ENCODE measurements at regions not wholly inside any gene's neighbourhood (a gene's known extent, or its start where the extent isn't known, plus 50 kb on each side); places are given as distances from the start of the nearest gene placed in this dataset.
A peak's percentile ranks its signal among the peaks of the same experiment; 100 is the strongest.

- Mint-ChIP-seq H3K27me3 (no peaks in the 10 kb centered on the region), H3K27ac (peak overlapping the region in 1 of 6 donors; percentile 80), H3K36me3 (no peaks in the 10 kb centered on the region), H3K9me3 (peaks cover 0 to 3% (median 0%) of the 10 kb centered on the region in 7 donors), H3K4me3 (no peak overlapping the region), H3K4me1 (peaks cover 19 to 43% (median 32%) of the 10 kb centered on the region in 3 donors)
- ATAC-seq (ENCODE audit: low read depth in 2 of 2) (no peak), DNase-seq (no peak)
Observed at GRCh38 chr17:68179236-68179925, 68.5 kb upstream of the AMZ2 start.

GRCh38 chr17:68179926-68180285 is 67.9 kb upstream of the AMZ2 start:
- H3K27me3 Mint-ChIP-seq, result no peaks in the 10 kb centered on the region
- DNase-seq (no peak), ATAC-seq (ENCODE audit: low read depth in 2 of 2) (no peak)
- peak overlapping the region in 1 of 6 donors; percentile 79 for H3K27ac Mint-ChIP-seq
- no peaks in the 10 kb centered on the region for H3K36me3 Mint-ChIP-seq
- H3K4me3 Mint-ChIP-seq, result no peak overlapping the region
- peaks cover 25 to 48% (median 37%) of the 10 kb centered on the region in 3 donors for H3K4me1 Mint-ChIP-seq
- peaks cover 0 to 3% (median 0%) of the 10 kb centered on the region in 7 donors for H3K9me3 Mint-ChIP-seq

- Mint-ChIP-seq H3K27ac (peak overlapping the region; percentile 79 to 97 (median 92)), H3K4me3 (peak overlapping the region; percentile 81 to 94 (median 93)), H3K36me3 (no peaks in the 10 kb centered on the region), H3K4me1 (peaks cover 33 to 67% (median 48%) of the 10 kb centered on the region in 3 donors), H3K27me3 (no peaks in the 10 kb centered on the region), H3K9me3 (peaks cover 0 to 3% (median 0%) of the 10 kb centered on the region in 7 donors)
- ATAC-seq (ENCODE audit: low read depth in 2 of 2), result peak; percentile 67 to 71
- no peak for DNase-seq
Observed at GRCh38 chr17:68182011-68182306, 65.9 kb upstream of the AMZ2 start.

- ATAC-seq (ENCODE audit: low read depth in 2 of 2) (peak; percentile 34 to 42), DNase-seq (no peak)
- H3K4me1 Mint-ChIP-seq, result peaks cover 38 to 65% (median 48%) of the 10 kb centered on the region in 3 donors
- H3K9me3 Mint-ChIP-seq, result peaks cover 0 to 3% (median 0%) of the 10 kb centered on the region in 7 donors
- H3K4me3 Mint-ChIP-seq, result peak overlapping the region; percentile 81 to 94 (median 93)
- peak overlapping the region; percentile 79 to 97 (median 92) for H3K27ac Mint-ChIP-seq
- H3K27me3 Mint-ChIP-seq, result no peaks in the 10 kb centered on the region
- no peaks in the 10 kb centered on the region for H3K36me3 Mint-ChIP-seq
Observed at GRCh38 chr17:68182940-68183551, 64.8 kb upstream of the AMZ2 start.

GRCh38 chr17:68184141-68184571 is 63.7 kb upstream of the AMZ2 start:
- peaks cover 38 to 65% (median 48%) of the 10 kb centered on the region in 3 donors for H3K4me1 Mint-ChIP-seq
- no peaks in the 10 kb centered on the region for H3K36me3 Mint-ChIP-seq
- no peaks in the 10 kb centered on the region for H3K27me3 Mint-ChIP-seq
- peak overlapping the region; percentile 66 to 90 (median 81) for H3K27ac Mint-ChIP-seq
- H3K9me3 Mint-ChIP-seq, result peaks cover 0 to 3% (median 0%) of the 10 kb centered on the region in 7 donors
- ATAC-seq (ENCODE audit: low read depth in 2 of 2) (no peak), DNase-seq (no peak)
- H3K4me3 Mint-ChIP-seq, result peak overlapping the region; percentile 44 to 93 (median 70)

- peak overlapping the region; percentile 44 to 93 (median 76) for H3K4me3 Mint-ChIP-seq
- ATAC-seq (ENCODE audit: low read depth in 2 of 2) (peak; percentile 59 to 67), DNase-seq (no peak)
- H3K4me1 Mint-ChIP-seq, result peaks cover 38 to 65% (median 48%) of the 10 kb centered on the region in 3 donors
- H3K9me3 Mint-ChIP-seq, result peaks cover 0 to 3% (median 0%) of the 10 kb centered on the region in 7 donors
- H3K27me3 Mint-ChIP-seq, result no peaks in the 10 kb centered on the region
- H3K36me3 Mint-ChIP-seq, result no peaks in the 10 kb centered on the region
- peak overlapping the region; percentile 9 to 94 (median 81) for H3K27ac Mint-ChIP-seq
Observed at GRCh38 chr17:68184816-68185436, 62.9 kb upstream of the AMZ2 start.

- Mint-ChIP-seq H3K27ac (peak overlapping the region in 3 of 6 donors; percentile 41 to 79 (median 54)), H3K36me3 (no peaks in the 10 kb centered on the region), H3K27me3 (no peaks in the 10 kb centered on the region), H3K9me3 (no peaks in the 10 kb centered on the region), H3K4me3 (peak overlapping the region in 2 of 8 donors; percentile 21 to 44), H3K4me1 (peaks cover 31 to 58% (median 41%) of the 10 kb centered on the region in 3 donors)
- ATAC-seq (ENCODE audit: low read depth in 2 of 2), result no peak
- no peak for DNase-seq
Observed at GRCh38 chr17:68185820-68186219, 62.0 kb upstream of the AMZ2 start.

- ATAC-seq (ENCODE audit: low read depth in 2 of 2) (no peak), DNase-seq (no peak)
- Mint-ChIP-seq H3K27ac (no peak overlapping the region), H3K36me3 (no peaks in the 10 kb centered on the region), H3K9me3 (no peaks in the 10 kb centered on the region), H3K27me3 (peaks cover 0 to 4% (median 0%) of the 10 kb centered on the region in 3 donors), H3K4me1 (peaks cover 10 to 17% (median 14%) of the 10 kb centered on the region in 3 donors), H3K4me3 (no peak overlapping the region)
Observed at GRCh38 chr17:68190495-68190894, 57.3 kb upstream of the AMZ2 start.

- DNase-seq (no peak), ATAC-seq (ENCODE audit: low read depth in 2 of 2) (no peak)
- Mint-ChIP-seq H3K27me3 (peaks cover 7 to 30% (median 15%) of the 10 kb centered on the region in 3 donors), H3K9me3 (no peaks in the 10 kb centered on the region), H3K4me1 (peaks cover 27 to 38% (median 29%) of the 10 kb centered on the region in 3 donors), H3K27ac (peak overlapping the region in 2 of 6 donors; percentile 52 to 76), H3K36me3 (no peaks in the 10 kb centered on the region), H3K4me3 (peak overlapping the region; percentile 65 to 84 (median 78))
Observed at GRCh38 chr17:68195667-68196393, 52.0 kb upstream of the AMZ2 start.

GRCh38 chr17:68196394-68197090 is 51.3 kb upstream of the AMZ2 start:
- Mint-ChIP-seq H3K9me3 (no peaks in the 10 kb centered on the region), H3K36me3 (no peaks in the 10 kb centered on the region), H3K27ac (peak overlapping the region in 1 of 6 donors; percentile 76), H3K4me3 (peak overlapping the region; percentile 77 to 89 (median 83)), H3K4me1 (peaks cover 29 to 44% (median 33%) of the 10 kb centered on the region in 3 donors), H3K27me3 (peaks cover 7 to 30% (median 15%) of the 10 kb centered on the region in 3 donors)
- ATAC-seq (ENCODE audit: low read depth in 2 of 2) (no peak), DNase-seq (no peak)

- peak; percentile 16 to 17 for ATAC-seq (ENCODE audit: low read depth in 2 of 2)
- DNase-seq, result no peak
- Mint-ChIP-seq H3K36me3 (no peaks in the 10 kb centered on the region), H3K27ac (peak overlapping the region in 2 of 6 donors; percentile 36 to 76), H3K9me3 (no peaks in the 10 kb centered on the region), H3K4me1 (peaks cover 29 to 44% (median 33%) of the 10 kb centered on the region in 3 donors), H3K27me3 (peaks cover 7 to 30% (median 15%) of the 10 kb centered on the region in 3 donors), H3K4me3 (peak overlapping the region; percentile 77 to 89 (median 84))
Observed at GRCh38 chr17:68197091-68197996, 50.5 kb upstream of the AMZ2 start.

Data from naive B cell (primary cell).